GM23338 (cell line): ENCODE measurements at regions not wholly inside any gene's neighbourhood (a gene's known extent, or its start where the extent isn't known, plus 50 kb on each side); places are given as distances from the start of the nearest gene placed in this dataset.

Experiments
- ATAC-seq: fragments of 200-7000 bp; cut with Tn5 transposase; 3 replicates; pipeline ENCODE4 v1.9.1; 2020
- DNase-seq: peaks from one replicate; pipeline ENCODE4 v3.0.0-alpha.2; 2015; ENCODE audit warnings: low spot score
- H2AFZ ChIP-seq: fragments of 200-600 bp; sonication (generic); 2 replicates; pipeline ENCODE4 v1.8.0; 2016; ENCODE audit warnings: antibody characterized with exemption, mild to moderate bottlenecking, moderate library complexity
- H3F3A ChIP-seq: fragments of 200-600 bp; sonication (generic); replicated peaks from 2 replicates; pipeline ENCODE4 v1.8.0; 2017; ENCODE audit warnings: antibody characterized with exemption, mixed run types, low read depth
- H3K27ac ChIP-seq: fragments of 200-600 bp; sonication (generic); 2 replicates; pipeline ENCODE4 v1.6.1; 2016; ENCODE audit warnings: low read depth
- H3K27me3 ChIP-seq: fragments of 200-600 bp; sonication (generic); 2 replicates; pipeline ENCODE4 v1.8.0; 2016; ENCODE audit warnings: mild to moderate bottlenecking, mixed run types, moderate library complexity; ENCODE audit not compliant: insufficient read depth
- H3K36me3 ChIP-seq: fragments of 200-600 bp; sonication (generic); 2 replicates; pipeline ENCODE4 v1.8.0; 2016; ENCODE audit warnings: mild to moderate bottlenecking; ENCODE audit not compliant: insufficient read depth
- H3K4me1 ChIP-seq: fragments of 200-600 bp; sonication (generic); 2 replicates; pipeline ENCODE4 v1.8.0; 2016; ENCODE audit warnings: mild to moderate bottlenecking, moderate library complexity; ENCODE audit not compliant: insufficient read depth
- H3K4me2 ChIP-seq: fragments of 200-600 bp; sonication (generic); 2 replicates; pipeline ENCODE4 v1.7.1; 2017; ENCODE audit warnings: mixed run types
- H3K4me3 ChIP-seq: fragments of 200-600 bp; sonication (generic); 2 replicates; pipeline ENCODE4 v1.6.1; 2016; ENCODE audit warnings: mixed run types
- H3K79me2 ChIP-seq: fragments of 200-600 bp; sonication (generic); replicated peaks from 2 replicates; pipeline ENCODE4 v1.8.0; 2017; ENCODE audit warnings: mild to moderate bottlenecking; ENCODE audit not compliant: insufficient read depth
- H3K9me2 ChIP-seq: fragments of 200-600 bp; sonication (generic); 2 replicates; pipeline ENCODE4 v1.8.0; 2017; ENCODE audit not compliant: insufficient read depth
- H4K20me1 ChIP-seq: fragments of 200-600 bp; sonication (generic); replicated peaks from 2 replicates; pipeline ENCODE4 v1.8.0; 2017; ENCODE audit warnings: mild to moderate bottlenecking; ENCODE audit not compliant: insufficient read depth
- H3K27ac Mint-ChIP-seq: 2 replicates; pipeline ENCODE4 v1.8.0; 2020; ENCODE audit warnings: inconsistent platforms, mild to moderate bottlenecking, moderate library complexity, mixed read lengths
- H3K27me3 Mint-ChIP-seq: 3 replicates; pipeline ENCODE4 v1.8.0; 2022; ENCODE audit warnings: low read depth, mild to moderate bottlenecking, moderate library complexity, mixed read lengths, inconsistent platforms; ENCODE audit not compliant: insufficient read depth, poor library complexity
- H3K36me3 Mint-ChIP-seq: 3 replicates; pipeline ENCODE4 v1.8.0; 2021; ENCODE audit warnings: low read depth, mild to moderate bottlenecking, inconsistent platforms, moderate library complexity, mixed read lengths
- H3K4me1 Mint-ChIP-seq: 3 replicates; pipeline ENCODE4 v1.8.0; 2020; ENCODE audit warnings: mild to moderate bottlenecking, inconsistent platforms, mixed read lengths
- H3K4me3 Mint-ChIP-seq: 3 replicates; pipeline ENCODE4 v1.8.0; 2021; ENCODE audit warnings: moderate library complexity, mild to moderate bottlenecking, inconsistent platforms, mixed read lengths
- H3K9me3 Mint-ChIP-seq: 3 replicates; pipeline ENCODE4 v1.8.0; 2020; ENCODE audit warnings: moderate library complexity, mild to moderate bottlenecking, inconsistent platforms, mixed read lengths
- CREB1 ChIP-seq: fragments of 250-450 bp; sonication (Bioruptor Pico); IDR thresholded peaks from 2 replicates; pipeline ENCODE4 v1.5.0; 2020; ENCODE audit warnings: low read depth, mild to moderate bottlenecking, moderate library complexity
- EZH2phosphoT487 ChIP-seq: fragments of 200-600 bp; sonication (generic); IDR thresholded peaks from one replicate; pipeline ENCODE4 v1.8.1; 2018; ENCODE audit warnings: antibody characterized with exemption; ENCODE audit not compliant: unreplicated experiment
- JUNB ChIP-seq: IDR thresholded peaks from one replicate; pipeline ENCODE4 v1.6.1; 2016; ENCODE audit warnings: antibody characterized with exemption; ENCODE audit not compliant: unreplicated experiment
- NANOG ChIP-seq: IDR thresholded peaks from 2 replicates; pipeline ENCODE4 v1.6.1; 2016; ENCODE audit warnings: antibody characterized with exemption, borderline replicate concordance
- POLR2AphosphoS5 ChIP-seq: IDR thresholded peaks from 2 replicates; pipeline ENCODE4 v1.6.1; 2016; ENCODE audit warnings: antibody characterized with exemption, low read depth
- STAT1 ChIP-seq: IDR thresholded peaks from one replicate; pipeline ENCODE4 v1.6.1; 2016; ENCODE audit warnings: antibody characterized with exemption; ENCODE audit not compliant: unreplicated experiment
- ZNF114 ChIP-seq: fragments of 250-450 bp; sonication (Bioruptor Pico); IDR thresholded peaks from 2 replicates; pipeline ENCODE4 v1.5.0; 2020; ENCODE audit warnings: mild to moderate bottlenecking, moderate library complexity
- ZNF331 ChIP-seq: fragments of 250-450 bp; sonication (Bioruptor Pico); IDR thresholded peaks from 2 replicates; pipeline ENCODE4 v1.5.0; 2020; ENCODE audit warnings: low read depth, mild to moderate bottlenecking, moderate library complexity
- TF ChIP-seq, protein P1 (sequence below): IDR thresholded peaks from 2 replicates; pipeline ENCODE4 v1.6.1; 2016; ENCODE audit warnings: antibody characterized with exemption
- TF ChIP-seq, protein P2 (sequence below): fragments of 250-450 bp; sonication (Bioruptor Pico); IDR thresholded peaks from 2 replicates; pipeline ENCODE4 v1.5.0; 2020; ENCODE audit warnings: mild to moderate bottlenecking, moderate library complexity
- TF ChIP-seq, protein P3 (sequence below): IDR thresholded peaks from one replicate; pipeline ENCODE4 v1.6.1; 2018; ENCODE audit warnings: antibody characterized with exemption; ENCODE audit not compliant: unreplicated experiment
- TF ChIP-seq, protein P4 (sequence below), 2 experiments: fragments of 200-600 bp in 1 of 2; sonication (generic) in 1 of 2; conservative IDR thresholded peaks; 2 replicates each; pipeline versions ENCODE4 v1.5.1 to v1.6.1; 2016 to 2017; ENCODE audit warnings: antibody characterized with exemption in 2 of 2, low read depth in 2 of 2, mild to moderate bottlenecking in 2 of 2, moderate library complexity in 1 of 2

DNA sequence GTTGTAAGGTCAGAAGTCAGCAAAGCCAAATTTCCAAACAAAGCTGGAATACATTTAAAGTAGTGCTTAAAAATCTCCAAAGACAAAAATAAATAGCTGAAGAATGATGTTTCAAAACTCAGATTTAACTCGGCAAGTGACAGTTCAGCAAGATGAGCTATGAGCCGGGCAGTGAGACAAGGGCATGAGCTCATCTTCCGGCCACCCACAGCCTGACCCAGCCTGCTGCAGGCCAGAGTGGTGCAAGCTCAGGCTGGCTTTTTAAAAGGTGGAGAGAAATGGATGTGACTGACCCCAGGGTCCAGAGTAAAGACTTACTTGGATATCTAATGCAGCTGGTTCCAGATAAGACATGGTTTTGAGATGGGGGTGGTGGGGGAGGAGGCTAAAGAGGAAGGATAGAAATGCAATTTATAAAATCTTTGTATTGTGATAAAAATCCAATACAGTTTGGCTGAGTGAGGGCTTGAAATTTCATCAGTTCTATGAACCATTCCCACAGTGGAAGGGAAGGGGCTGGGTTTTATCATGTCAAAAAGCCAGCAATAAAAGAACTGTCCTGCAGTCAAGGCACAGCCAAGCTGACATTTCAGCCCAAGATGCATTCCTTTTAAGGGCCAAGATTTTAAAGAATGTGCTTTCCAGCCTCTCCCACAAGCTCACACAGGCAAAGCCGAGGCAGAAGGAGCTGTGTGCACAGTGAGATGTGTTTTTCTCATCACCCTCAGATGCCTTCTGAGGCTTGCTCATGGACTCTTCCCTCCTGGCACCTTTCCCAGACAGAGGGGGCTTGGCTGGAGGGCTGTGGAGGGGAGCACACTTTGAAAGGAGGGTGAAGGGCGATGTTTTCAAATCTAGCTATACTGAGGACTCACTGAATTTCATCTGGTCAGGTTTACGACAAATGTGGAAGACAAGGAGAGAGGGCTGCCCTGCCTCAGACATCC is 97.9 kb upstream of the KLHL29 start (continued):
- TF ChIP-seq NANOG (no peak), JUNB (no peak)
- TF ChIP-seq, protein P1, sequence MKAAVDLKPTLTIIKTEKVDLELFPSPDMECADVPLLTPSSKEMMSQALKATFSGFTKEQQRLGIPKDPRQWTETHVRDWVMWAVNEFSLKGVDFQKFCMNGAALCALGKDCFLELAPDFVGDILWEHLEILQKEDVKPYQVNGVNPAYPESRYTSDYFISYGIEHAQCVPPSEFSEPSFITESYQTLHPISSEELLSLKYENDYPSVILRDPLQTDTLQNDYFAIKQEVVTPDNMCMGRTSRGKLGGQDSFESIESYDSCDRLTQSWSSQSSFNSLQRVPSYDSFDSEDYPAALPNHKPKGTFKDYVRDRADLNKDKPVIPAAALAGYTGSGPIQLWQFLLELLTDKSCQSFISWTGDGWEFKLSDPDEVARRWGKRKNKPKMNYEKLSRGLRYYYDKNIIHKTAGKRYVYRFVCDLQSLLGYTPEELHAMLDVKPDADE, result no peak

DNA sequence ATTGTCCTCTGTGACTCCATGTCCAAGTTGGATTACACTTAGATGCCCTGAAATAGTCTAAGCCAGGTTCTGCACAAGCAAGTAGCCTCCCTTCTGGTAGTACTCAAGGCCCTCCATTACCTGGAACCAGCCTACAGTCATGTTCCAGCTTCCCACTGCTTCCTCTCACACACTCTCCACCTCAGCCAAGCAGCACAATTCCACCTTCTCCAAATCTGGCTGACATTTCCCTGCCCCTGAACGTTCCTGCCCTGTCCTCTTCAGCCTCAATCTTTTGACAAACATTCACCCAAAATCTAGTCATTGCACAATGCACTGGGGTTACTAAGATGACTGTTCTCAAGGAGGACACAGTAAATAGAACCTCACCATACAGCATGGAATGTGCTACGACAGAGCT is 95.3 kb upstream of the KLHL29 start:
- H3K27me3 Mint-ChIP-seq, result no peaks in the 10 kb centered on the region
- no peaks in the 10 kb centered on the region; the same call in 2 of the 3 replicates for H3K9me3 Mint-ChIP-seq
- H3K36me3 ChIP-seq, result no peaks in the 10 kb centered on the region
- no peak overlapping the region for H3K27ac Mint-ChIP-seq
- no peaks in the 10 kb centered on the region for H3K36me3 Mint-ChIP-seq
- H3K4me3 ChIP-seq, result no peak overlapping the region
- peaks cover 9% of the 10 kb centered on the region for H3K4me1 ChIP-seq
- H4K20me1 ChIP-seq, result no peaks in the 10 kb centered on the region
- H2AFZ ChIP-seq, result no peak overlapping the region
- peaks cover 28% of the 10 kb centered on the region for H3K4me1 Mint-ChIP-seq
- no peaks in the 10 kb centered on the region for H3K79me2 ChIP-seq
- no peak overlapping the region for H3K4me3 Mint-ChIP-seq
- no peak overlapping the region for H3K4me2 ChIP-seq
- DNase-seq, result no peak
- H3F3A ChIP-seq, result no peaks in the 10 kb centered on the region
- no peaks in the 10 kb centered on the region for H3K27me3 ChIP-seq
- no peak for ATAC-seq
- H3K9me2 ChIP-seq, result peaks cover 17% of the 10 kb centered on the region; the same call in 1 of the 2 replicates
- H3K27ac ChIP-seq, result no peak overlapping the region
- TF ChIP-seq ZNF331 (CRISPR knock-in tag), result no peak
- TF ChIP-seq STAT1, result no peak
- TF ChIP-seq ZNF114 (CRISPR knock-in tag), result no peak
- no peak for TF ChIP-seq CREB1 (CRISPR knock-in tag)
- TF ChIP-seq, protein P2, sequence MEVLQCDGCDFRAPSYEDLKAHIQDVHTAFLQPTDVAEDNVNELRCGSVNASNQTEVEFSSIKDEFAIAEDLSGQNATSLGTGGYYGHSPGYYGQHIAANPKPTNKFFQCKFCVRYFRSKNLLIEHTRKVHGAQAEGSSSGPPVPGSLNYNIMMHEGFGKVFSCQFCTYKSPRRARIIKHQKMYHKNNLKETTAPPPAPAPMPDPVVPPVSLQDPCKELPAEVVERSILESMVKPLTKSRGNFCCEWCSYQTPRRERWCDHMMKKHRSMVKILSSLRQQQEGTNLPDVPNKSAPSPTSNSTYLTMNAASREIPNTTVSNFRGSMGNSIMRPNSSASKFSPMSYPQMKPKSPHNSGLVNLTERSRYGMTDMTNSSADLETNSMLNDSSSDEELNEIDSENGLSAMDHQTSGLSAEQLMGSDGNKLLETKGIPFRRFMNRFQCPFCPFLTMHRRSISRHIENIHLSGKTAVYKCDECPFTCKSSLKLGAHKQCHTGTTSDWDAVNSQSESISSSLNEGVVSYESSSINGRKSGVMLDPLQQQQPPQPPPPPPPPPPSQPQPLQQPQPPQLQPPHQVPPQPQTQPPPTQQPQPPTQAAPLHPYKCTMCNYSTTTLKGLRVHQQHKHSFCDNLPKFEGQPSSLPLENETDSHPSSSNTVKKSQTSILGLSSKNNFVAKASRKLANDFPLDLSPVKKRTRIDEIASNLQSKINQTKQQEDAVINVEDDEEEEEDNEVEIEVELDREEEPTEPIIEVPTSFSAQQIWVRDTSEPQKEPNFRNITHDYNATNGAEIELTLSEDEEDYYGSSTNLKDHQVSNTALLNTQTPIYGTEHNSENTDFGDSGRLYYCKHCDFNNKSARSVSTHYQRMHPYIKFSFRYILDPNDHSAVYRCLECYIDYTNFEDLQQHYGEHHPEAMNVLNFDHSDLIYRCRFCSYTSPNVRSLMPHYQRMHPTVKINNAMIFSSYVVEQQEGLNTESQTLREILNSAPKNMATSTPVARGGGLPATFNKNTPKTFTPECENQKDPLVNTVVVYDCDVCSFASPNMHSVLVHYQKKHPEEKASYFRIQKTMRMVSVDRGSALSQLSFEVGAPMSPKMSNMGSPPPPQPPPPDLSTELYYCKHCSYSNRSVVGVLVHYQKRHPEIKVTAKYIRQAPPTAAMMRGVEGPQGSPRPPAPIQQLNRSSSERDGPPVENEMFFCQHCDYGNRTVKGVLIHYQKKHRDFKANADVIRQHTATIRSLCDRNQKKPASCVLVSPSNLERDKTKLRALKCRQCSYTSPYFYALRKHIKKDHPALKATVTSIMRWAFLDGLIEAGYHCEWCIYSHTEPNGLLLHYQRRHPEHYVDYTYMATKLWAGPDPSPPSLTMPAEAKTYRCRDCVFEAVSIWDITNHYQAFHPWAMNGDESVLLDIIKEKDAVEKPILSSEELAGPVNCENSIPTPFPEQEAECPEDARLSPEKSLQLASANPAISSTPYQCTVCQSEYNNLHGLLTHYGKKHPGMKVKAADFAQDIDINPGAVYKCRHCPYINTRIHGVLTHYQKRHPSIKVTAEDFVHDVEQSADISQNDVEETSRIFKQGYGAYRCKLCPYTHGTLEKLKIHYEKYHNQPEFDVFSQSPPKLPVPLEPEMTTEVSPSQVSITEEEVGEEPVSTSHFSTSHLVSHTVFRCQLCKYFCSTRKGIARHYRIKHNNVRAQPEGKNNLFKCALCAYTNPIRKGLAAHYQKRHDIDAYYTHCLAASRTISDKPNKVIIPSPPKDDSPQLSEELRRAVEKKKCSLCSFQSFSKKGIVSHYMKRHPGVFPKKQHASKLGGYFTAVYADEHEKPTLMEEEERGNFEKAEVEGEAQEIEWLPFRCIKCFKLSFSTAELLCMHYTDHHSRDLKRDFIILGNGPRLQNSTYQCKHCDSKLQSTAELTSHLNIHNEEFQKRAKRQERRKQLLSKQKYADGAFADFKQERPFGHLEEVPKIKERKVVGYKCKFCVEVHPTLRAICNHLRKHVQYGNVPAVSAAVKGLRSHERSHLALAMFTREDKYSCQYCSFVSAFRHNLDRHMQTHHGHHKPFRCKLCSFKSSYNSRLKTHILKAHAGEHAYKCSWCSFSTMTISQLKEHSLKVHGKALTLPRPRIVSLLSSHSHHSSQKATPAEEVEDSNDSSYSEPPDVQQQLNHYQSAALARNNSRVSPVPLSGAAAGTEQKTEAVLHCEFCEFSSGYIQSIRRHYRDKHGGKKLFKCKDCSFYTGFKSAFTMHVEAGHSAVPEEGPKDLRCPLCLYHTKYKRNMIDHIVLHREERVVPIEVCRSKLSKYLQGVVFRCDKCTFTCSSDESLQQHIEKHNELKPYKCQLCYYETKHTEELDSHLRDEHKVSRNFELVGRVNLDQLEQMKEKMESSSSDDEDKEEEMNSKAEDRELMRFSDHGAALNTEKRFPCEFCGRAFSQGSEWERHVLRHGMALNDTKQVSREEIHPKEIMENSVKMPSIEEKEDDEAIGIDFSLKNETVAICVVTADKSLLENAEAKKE (CRISPR knock-in tag), result no peak
- TF ChIP-seq, protein P3, sequence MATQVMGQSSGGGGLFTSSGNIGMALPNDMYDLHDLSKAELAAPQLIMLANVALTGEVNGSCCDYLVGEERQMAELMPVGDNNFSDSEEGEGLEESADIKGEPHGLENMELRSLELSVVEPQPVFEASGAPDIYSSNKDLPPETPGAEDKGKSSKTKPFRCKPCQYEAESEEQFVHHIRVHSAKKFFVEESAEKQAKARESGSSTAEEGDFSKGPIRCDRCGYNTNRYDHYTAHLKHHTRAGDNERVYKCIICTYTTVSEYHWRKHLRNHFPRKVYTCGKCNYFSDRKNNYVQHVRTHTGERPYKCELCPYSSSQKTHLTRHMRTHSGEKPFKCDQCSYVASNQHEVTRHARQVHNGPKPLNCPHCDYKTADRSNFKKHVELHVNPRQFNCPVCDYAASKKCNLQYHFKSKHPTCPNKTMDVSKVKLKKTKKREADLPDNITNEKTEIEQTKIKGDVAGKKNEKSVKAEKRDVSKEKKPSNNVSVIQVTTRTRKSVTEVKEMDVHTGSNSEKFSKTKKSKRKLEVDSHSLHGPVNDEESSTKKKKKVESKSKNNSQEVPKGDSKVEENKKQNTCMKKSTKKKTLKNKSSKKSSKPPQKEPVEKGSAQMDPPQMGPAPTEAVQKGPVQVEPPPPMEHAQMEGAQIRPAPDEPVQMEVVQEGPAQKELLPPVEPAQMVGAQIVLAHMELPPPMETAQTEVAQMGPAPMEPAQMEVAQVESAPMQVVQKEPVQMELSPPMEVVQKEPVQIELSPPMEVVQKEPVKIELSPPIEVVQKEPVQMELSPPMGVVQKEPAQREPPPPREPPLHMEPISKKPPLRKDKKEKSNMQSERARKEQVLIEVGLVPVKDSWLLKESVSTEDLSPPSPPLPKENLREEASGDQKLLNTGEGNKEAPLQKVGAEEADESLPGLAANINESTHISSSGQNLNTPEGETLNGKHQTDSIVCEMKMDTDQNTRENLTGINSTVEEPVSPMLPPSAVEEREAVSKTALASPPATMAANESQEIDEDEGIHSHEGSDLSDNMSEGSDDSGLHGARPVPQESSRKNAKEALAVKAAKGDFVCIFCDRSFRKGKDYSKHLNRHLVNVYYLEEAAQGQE, result no peak
- TF ChIP-seq, protein P4, sequence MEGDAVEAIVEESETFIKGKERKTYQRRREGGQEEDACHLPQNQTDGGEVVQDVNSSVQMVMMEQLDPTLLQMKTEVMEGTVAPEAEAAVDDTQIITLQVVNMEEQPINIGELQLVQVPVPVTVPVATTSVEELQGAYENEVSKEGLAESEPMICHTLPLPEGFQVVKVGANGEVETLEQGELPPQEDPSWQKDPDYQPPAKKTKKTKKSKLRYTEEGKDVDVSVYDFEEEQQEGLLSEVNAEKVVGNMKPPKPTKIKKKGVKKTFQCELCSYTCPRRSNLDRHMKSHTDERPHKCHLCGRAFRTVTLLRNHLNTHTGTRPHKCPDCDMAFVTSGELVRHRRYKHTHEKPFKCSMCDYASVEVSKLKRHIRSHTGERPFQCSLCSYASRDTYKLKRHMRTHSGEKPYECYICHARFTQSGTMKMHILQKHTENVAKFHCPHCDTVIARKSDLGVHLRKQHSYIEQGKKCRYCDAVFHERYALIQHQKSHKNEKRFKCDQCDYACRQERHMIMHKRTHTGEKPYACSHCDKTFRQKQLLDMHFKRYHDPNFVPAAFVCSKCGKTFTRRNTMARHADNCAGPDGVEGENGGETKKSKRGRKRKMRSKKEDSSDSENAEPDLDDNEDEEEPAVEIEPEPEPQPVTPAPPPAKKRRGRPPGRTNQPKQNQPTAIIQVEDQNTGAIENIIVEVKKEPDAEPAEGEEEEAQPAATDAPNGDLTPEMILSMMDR (conservative IDR thresholded peaks at IDR 0.05; ENCODE audit: low read depth in 2 of 2), result no peak
- TF ChIP-seq EZH2phosphoT487, result no peak
- TF ChIP-seq POLR2AphosphoS5, result no peak
- no peak for TF ChIP-seq JUNB
- no peak for TF ChIP-seq NANOG
